Stimulated activated naive CD8-positive, alpha-beta T cell treated with anti-CD3 and anti-CD28 coated beads, Interleukin-15, amount 100 ng/mL, for 72 hours (primary cell): ENCODE measurements at regions not wholly inside any gene's neighbourhood (a gene's known extent, or its start where the extent isn't known, plus 50 kb on each side); places are given as distances from the start of the nearest gene placed in this dataset.

Source experiments
- ATAC-seq: fragments of 150-1000 bp; cut with Tn5 transposase; 2 replicates; pipeline ENCODE4 v1.10.0; 2021; ENCODE audit warnings: mild to moderate bottlenecking, moderate library complexity
- DNase-seq, 2 donors: peaks; one replicate each; pipeline ENCODE4 v3.0.0; 2021 to 2022
- H3K27ac Mint-ChIP-seq, 2 donors: one replicate each; pipeline ENCODE4 v1.8.0; 2022; ENCODE audit warnings: mild to moderate bottlenecking in 2 of 2, mixed read lengths in 2 of 2, moderate library complexity in 2 of 2
- H3K27me3 Mint-ChIP-seq: one replicate; pipeline ENCODE4 v1.8.0; 2022; ENCODE audit warnings: mixed read lengths
- H3K4me1 Mint-ChIP-seq: one replicate; pipeline ENCODE4 v1.8.0; 2022; ENCODE audit warnings: mild to moderate bottlenecking, mixed read lengths
- H3K4me3 Mint-ChIP-seq, 2 donors: one replicate each; pipeline ENCODE4 v1.8.0; 2022; ENCODE audit warnings: mild to moderate bottlenecking in 2 of 2, mixed read lengths in 2 of 2, moderate library complexity in 1 of 2
- H3K9me3 Mint-ChIP-seq, 2 donors: one replicate each; pipeline ENCODE4 v1.8.0; 2022; ENCODE audit warnings: mixed read lengths in 2 of 2

- Mint-ChIP-seq H3K27me3 (no peaks in the 10 kb centered on the region), H3K9me3 (peaks cover 14 to 24% of the 10 kb centered on the region in 2 donors), H3K27ac (no peak overlapping the region), H3K4me1 (no peaks in the 10 kb centered on the region), H3K4me3 (no peak overlapping the region)
- no peak for DNase-seq
- ATAC-seq, result no peak
Measured at GRCh38 chr2:139177041-139177440, 396.9 kb upstream of the NXPH2 start.

- no peak overlapping the region for H3K27ac Mint-ChIP-seq
- DNase-seq (no peak), ATAC-seq (no peak)
- H3K4me1 Mint-ChIP-seq, result no peaks in the 10 kb centered on the region
- peaks cover 10 to 24% of the 10 kb centered on the region in 2 donors for H3K9me3 Mint-ChIP-seq
- no peaks in the 10 kb centered on the region for H3K27me3 Mint-ChIP-seq
- H3K4me3 Mint-ChIP-seq, result no peak overlapping the region
Measured at GRCh38 chr2:139175510-139175909, 395.3 kb upstream of the NXPH2 start.

- no peaks in the 10 kb centered on the region for H3K27me3 Mint-ChIP-seq
- H3K4me1 Mint-ChIP-seq, result no peaks in the 10 kb centered on the region
- no peak overlapping the region for H3K4me3 Mint-ChIP-seq
- DNase-seq (no peak), ATAC-seq (no peak)
- H3K27ac Mint-ChIP-seq, result no peak overlapping the region
- peaks cover under 1 to 12% of the 10 kb centered on the region in 2 donors for H3K9me3 Mint-ChIP-seq
Measured at GRCh38 chr2:139170406-139170805, 390.2 kb upstream of the NXPH2 start.

- Mint-ChIP-seq H3K27me3 (no peaks in the 10 kb centered on the region), H3K4me3 (no peak overlapping the region), H3K9me3 (peaks cover 0 to 8% of the 10 kb centered on the region in 2 donors), H3K4me1 (no peaks in the 10 kb centered on the region), H3K27ac (peak overlapping the region in 1 of 2 donors; percentile 48)
- DNase-seq (no peak), ATAC-seq (no peak)
Measured at GRCh38 chr2:139165601-139166000, 385.4 kb upstream of the NXPH2 start.

- Mint-ChIP-seq H3K27ac (no peak overlapping the region), H3K9me3 (peaks cover 0 to 8% of the 10 kb centered on the region in 2 donors), H3K4me3 (no peak overlapping the region), H3K27me3 (no peaks in the 10 kb centered on the region), H3K4me1 (no peaks in the 10 kb centered on the region)
- no peak for DNase-seq
- ATAC-seq, result no peak
Measured at GRCh38 chr2:139165041-139165440, 384.9 kb upstream of the NXPH2 start.

GRCh38 chr2:139162957-139163356, 382.8 kb upstream of the NXPH2 start:
- Mint-ChIP-seq H3K4me1 (no peaks in the 10 kb centered on the region), H3K4me3 (no peak overlapping the region), H3K27me3 (no peaks in the 10 kb centered on the region), H3K9me3 (peaks cover 3 to 8% of the 10 kb centered on the region in 2 donors), H3K27ac (no peak overlapping the region)
- DNase-seq, result no peak
- no peak for ATAC-seq

- DNase-seq (no peak), ATAC-seq (no peak)
- Mint-ChIP-seq H3K27me3 (no peaks in the 10 kb centered on the region), H3K4me1 (no peaks in the 10 kb centered on the region), H3K27ac (no peak overlapping the region), H3K9me3 (peaks cover 4 to 8% of the 10 kb centered on the region in 2 donors), H3K4me3 (no peak overlapping the region)
Measured at GRCh38 chr2:139162456-139162855, 382.3 kb upstream of the NXPH2 start.

- H3K9me3 Mint-ChIP-seq, result peaks cover 4 to 8% of the 10 kb centered on the region in 2 donors
- no peak overlapping the region for H3K27ac Mint-ChIP-seq
- no peaks in the 10 kb centered on the region for H3K4me1 Mint-ChIP-seq
- ATAC-seq (no peak), DNase-seq (no peak)
- H3K4me3 Mint-ChIP-seq, result no peak overlapping the region
- no peaks in the 10 kb centered on the region for H3K27me3 Mint-ChIP-seq
Measured at GRCh38 chr2:139160836-139161235, 380.6 kb upstream of the NXPH2 start.

GRCh38 chr2:139159177-139159576, 379.0 kb upstream of the NXPH2 start:
- ATAC-seq, result no peak
- H3K27ac Mint-ChIP-seq, result no peak overlapping the region
- H3K27me3 Mint-ChIP-seq, result no peaks in the 10 kb centered on the region
- peaks cover 4 to 8% of the 10 kb centered on the region in 2 donors for H3K9me3 Mint-ChIP-seq
- no peak for DNase-seq
- no peak overlapping the region for H3K4me3 Mint-ChIP-seq
- H3K4me1 Mint-ChIP-seq, result no peaks in the 10 kb centered on the region

GRCh38 chr2:139156730-139157129, 376.5 kb upstream of the NXPH2 start:
- no peaks in the 10 kb centered on the region for H3K27me3 Mint-ChIP-seq
- DNase-seq (no peak), ATAC-seq (no peak)
- no peaks in the 10 kb centered on the region for H3K4me1 Mint-ChIP-seq
- H3K4me3 Mint-ChIP-seq, result no peak overlapping the region
- peaks cover 2 to 4% of the 10 kb centered on the region in 2 donors for H3K9me3 Mint-ChIP-seq
- H3K27ac Mint-ChIP-seq, result no peak overlapping the region

- peaks cover 0 to 4% of the 10 kb centered on the region in 2 donors for H3K9me3 Mint-ChIP-seq
- no peaks in the 10 kb centered on the region for H3K27me3 Mint-ChIP-seq
- no peak for ATAC-seq
- H3K4me3 Mint-ChIP-seq, result no peak overlapping the region
- no peak overlapping the region for H3K27ac Mint-ChIP-seq
- no peak for DNase-seq
- no peaks in the 10 kb centered on the region for H3K4me1 Mint-ChIP-seq
Measured at GRCh38 chr2:139155991-139156390, 375.8 kb upstream of the NXPH2 start.

- Mint-ChIP-seq H3K9me3 (peaks cover 7 to 15% of the 10 kb centered on the region in 2 donors), H3K4me3 (no peak overlapping the region), H3K27me3 (no peaks in the 10 kb centered on the region), H3K4me1 (no peaks in the 10 kb centered on the region), H3K27ac (no peak overlapping the region)
- ATAC-seq, result no peak
- DNase-seq, result no peak
Measured at GRCh38 chr2:139142252-139142880, 362.2 kb upstream of the NXPH2 start.

- no peaks in the 10 kb centered on the region for H3K27me3 Mint-ChIP-seq
- DNase-seq, result no peak
- H3K9me3 Mint-ChIP-seq, result peaks cover 19 to 20% of the 10 kb centered on the region in 2 donors
- no peak overlapping the region for H3K27ac Mint-ChIP-seq
- H3K4me1 Mint-ChIP-seq, result no peaks in the 10 kb centered on the region
- no peak for ATAC-seq
- H3K4me3 Mint-ChIP-seq, result no peak overlapping the region
Measured at GRCh38 chr2:139124271-139124670, 344.1 kb upstream of the NXPH2 start.

GRCh38 chr2:139123795-139124194, 343.6 kb upstream of the NXPH2 start:
- no peak overlapping the region for H3K4me3 Mint-ChIP-seq
- DNase-seq (no peak), ATAC-seq (no peak)
- H3K27ac Mint-ChIP-seq, result no peak overlapping the region
- H3K27me3 Mint-ChIP-seq, result no peaks in the 10 kb centered on the region
- H3K4me1 Mint-ChIP-seq, result no peaks in the 10 kb centered on the region
- H3K9me3 Mint-ChIP-seq, result peaks cover 19 to 20% of the 10 kb centered on the region in 2 donors

- Mint-ChIP-seq H3K4me3 (no peak overlapping the region), H3K9me3 (peaks cover 14 to 17% of the 10 kb centered on the region in 2 donors), H3K27ac (no peak overlapping the region), H3K27me3 (no peaks in the 10 kb centered on the region), H3K4me1 (no peaks in the 10 kb centered on the region)
- no peak for ATAC-seq
- DNase-seq, result no peak
Measured at GRCh38 chr2:139122711-139123158, 342.5 kb upstream of the NXPH2 start.

- Mint-ChIP-seq H3K4me1 (no peaks in the 10 kb centered on the region), H3K9me3 (peaks cover 14 to 24% of the 10 kb centered on the region in 2 donors), H3K27ac (peak overlapping the region in 1 of 2 donors; percentile 33), H3K27me3 (no peaks in the 10 kb centered on the region), H3K4me3 (no peak overlapping the region)
- DNase-seq (no peak), ATAC-seq (no peak)
Measured at GRCh38 chr2:139099721-139100120, 319.5 kb upstream of the NXPH2 start.

- Mint-ChIP-seq H3K27ac (no peak overlapping the region), H3K27me3 (no peaks in the 10 kb centered on the region)
Measured at GRCh38 chr2:139098961-139099360, 318.8 kb upstream of the NXPH2 start.

More at GRCh38 chr2:139098961-139099360, 318.8 kb upstream of the NXPH2 start:
- no peaks in the 10 kb centered on the region for H3K4me1 Mint-ChIP-seq
- no peak for ATAC-seq
- no peak overlapping the region for H3K4me3 Mint-ChIP-seq
- no peak for DNase-seq
- peaks cover 14 to 24% of the 10 kb centered on the region in 2 donors for H3K9me3 Mint-ChIP-seq
